MV-4-11 (cell line): ENCODE measurements at regions not wholly inside any gene's neighbourhood (a gene's known extent, or its start where the extent isn't known, plus 50 kb on each side); places are given as distances from the start of the nearest gene placed in this dataset.

ENCODE experiments used
- DNase-seq: peaks from one replicate; lab custom pipeline; 2025; lab: John Stamatoyannopoulos, UW

GRCh38 chr2:16257322-16258028 is 317.1 kb downstream of the MYCN start:
- no peak for DNase-seq

DNA sequence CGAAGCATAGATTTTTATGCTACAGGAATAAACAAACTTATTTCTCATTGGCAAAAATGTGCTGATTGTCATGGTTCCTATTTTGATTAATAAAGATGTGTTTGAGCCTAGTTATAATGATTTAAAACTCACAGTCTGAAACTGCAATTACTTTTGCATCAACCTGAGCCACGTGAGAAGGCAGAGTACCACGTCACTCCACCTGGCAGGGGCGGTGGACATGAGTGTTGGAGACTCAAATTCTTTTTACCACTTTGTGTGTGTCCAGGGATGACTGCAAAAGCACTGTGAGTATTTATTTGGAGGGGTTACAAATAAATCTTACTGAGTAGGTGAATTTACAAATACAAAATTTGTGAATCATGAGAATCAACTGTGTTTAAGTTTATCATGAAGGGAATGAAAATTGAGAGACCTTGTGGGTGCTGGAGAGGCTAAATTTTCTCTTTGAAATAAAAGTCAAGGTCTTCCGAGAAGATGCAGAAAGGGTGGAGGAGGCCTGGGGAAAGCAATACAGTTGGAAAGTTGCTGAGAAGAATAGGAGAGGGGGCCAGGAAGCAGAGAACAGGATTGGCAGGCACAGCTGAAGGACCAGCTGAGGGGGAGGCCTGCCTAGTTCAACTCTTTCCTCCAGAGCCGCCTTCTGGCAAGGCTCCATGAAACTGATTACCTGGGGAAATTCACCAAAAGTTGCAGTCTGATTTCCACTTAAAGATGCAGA is 316.4 kb downstream of the MYCN start:
- DNase-seq = no peak

DNA sequence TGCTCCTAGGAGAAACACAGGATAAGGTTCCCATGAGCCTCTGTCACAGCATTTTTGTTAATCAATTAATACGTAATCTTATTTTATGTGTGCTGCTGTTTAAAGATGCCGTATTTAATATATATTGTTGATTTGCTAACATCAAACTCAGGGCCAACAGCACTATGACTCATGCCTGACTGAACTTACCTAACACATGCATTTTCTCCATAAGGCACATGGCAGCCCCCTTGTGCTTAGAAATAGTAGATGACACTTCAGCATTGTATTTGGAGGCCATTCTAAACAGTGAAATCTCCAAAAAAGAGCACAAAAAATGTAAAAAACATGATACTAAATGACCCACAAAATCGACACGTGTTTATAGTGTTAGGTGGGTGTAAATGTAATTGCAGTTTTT is 314.8 kb downstream of the MYCN start:
- no peak for DNase-seq

DNA sequence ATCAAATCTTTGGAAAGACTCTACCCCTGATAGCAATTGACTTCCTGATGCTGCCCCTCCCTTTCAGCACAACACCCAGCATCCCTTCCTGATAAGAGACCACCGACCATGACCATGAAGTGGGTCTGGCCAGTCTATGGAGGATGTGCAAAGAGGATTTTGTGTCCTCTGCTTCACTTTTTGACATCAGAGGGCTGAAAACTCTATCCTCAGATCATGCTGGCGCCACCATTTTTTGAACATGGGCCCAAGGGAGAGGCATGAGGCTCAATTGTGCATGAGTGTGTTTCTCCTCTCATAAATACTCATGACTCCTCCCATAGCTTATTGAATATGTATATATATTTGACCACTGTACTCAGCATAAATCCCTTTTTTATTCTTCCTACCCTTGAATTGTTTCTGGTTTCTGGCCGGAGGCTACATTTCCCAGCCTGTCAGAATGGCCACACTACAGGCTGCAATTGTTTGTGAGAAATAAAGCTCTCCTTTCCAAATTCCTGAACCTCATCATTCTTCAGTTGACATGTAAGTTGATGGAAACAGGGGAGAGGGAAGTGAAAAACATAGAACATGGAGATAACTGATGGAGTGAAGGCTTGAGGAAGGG is 314.1 kb downstream of the MYCN start:
- no peak for DNase-seq

GRCh38 chr2:16253291-16253690 is 312.9 kb downstream of the MYCN start:
- no peak for DNase-seq

GRCh38 chr2:16252891-16253290 is 312.5 kb downstream of the MYCN start:
- DNase-seq = no peak

GRCh38 chr2:16252251-16252650 is 311.9 kb downstream of the MYCN start:
- DNase-seq = no peak

GRCh38 chr2:16251511-16252225 is 311.3 kb downstream of the MYCN start:
- no peak for DNase-seq

GRCh38 chr2:16250886-16251285 is 310.5 kb downstream of the MYCN start:
- no peak for DNase-seq

DNA sequence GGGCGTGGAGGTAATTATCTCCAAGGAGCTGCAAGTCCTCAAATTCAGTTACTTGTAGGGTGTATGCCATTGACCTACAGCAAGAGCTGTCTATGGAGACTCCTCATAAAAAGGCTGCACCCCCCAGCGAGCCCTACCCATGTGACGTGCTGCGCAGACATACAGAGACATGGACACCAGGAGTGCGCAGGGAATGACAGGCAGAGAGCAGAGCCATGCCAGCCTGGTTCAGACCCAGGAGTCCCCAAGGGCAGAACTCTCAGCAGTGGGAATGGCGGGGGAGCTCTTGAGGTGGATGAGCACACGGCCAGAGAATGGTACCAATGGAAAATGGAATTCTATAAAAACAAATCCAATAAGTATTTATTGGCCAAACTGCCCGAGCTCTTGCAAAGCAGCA is 310.1 kb downstream of the MYCN start:
- no peak for DNase-seq

DNA sequence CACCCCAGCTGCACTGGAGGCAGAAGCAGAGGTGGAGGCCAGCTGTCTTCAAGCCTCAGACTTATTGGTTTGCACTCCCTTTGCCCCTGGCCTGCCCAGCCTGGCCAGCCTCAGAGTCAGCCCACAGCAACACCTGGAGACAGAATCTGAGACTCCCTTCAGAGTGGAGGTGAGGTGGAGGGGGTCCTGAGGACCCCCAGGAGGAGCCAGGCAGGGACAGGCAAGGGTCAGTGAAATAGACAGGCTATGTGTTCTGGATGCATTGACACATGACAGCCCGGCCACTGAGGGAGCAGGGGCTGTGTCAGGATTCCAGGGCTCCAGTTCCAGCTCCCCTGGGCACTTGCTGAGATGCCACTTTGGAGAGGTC is 309.7 kb downstream of the MYCN start:
- DNase-seq = no peak

GRCh38 chr2:16249246-16250055 is 309.1 kb downstream of the MYCN start:
- no peak for DNase-seq

DNA sequence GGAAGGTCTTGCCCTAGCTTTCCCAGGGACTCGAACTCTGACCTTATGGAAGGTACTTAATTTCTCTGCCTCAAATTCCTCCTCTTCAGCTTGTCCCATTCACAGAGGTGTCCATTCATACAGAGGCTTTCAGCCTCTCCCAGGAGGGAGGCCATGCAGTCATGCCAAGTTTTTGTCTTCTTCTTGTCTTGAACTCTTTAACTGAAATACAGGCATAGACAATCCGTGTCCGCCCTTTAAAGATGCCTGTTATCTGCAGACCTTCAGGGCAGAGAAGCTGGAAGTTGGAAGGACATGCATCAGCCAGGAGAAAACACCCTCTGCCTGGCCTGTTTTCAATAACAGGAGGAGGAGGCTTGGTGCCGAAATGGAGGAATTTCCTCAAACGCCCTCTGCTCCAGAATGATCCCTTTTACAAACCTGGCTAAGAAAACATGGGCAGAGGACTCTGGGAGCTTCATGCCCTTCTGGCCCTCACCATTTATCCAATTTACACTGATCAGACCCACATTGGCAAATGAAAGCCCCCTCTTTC is 308.3 kb downstream of the MYCN start:
- no peak for DNase-seq

DNA sequence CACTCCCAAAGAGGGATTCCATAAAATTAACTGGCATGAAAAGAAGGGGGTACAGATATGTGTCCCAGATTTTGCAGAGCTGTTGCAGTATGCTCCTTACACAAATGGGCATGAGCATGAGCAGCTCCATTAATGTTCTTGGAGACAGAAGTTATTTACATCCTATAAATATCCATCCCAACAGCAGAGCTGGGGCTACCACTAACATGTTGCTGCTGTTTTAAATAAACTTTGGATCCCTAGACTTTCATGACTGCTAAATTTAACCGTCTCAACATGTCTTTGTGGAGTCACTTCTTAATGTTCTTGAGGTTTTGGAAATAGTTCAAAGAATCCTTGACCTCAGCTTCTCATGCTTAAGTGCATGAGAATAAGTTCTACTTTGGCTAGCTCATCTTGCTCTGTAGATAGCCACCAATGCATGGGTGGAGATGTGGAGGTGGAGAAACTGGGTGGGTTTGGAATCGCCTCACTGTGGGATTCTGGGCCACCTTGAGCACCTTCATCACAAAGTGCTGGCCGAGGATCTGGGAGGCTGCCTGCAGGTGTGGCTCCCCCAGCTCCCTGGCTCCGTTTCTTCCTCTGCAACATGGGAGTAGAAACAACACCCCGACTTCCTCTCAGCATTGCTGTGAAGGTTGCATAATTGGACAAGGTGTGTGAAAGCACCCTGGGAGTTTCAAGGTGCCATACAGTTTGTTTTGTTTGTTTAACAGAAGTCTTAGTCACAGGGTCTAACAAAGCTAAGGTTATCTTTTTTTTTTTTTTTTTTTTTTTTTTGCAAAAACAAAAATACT is 307.2 kb downstream of the MYCN start:
- DNase-seq = no peak

DNA sequence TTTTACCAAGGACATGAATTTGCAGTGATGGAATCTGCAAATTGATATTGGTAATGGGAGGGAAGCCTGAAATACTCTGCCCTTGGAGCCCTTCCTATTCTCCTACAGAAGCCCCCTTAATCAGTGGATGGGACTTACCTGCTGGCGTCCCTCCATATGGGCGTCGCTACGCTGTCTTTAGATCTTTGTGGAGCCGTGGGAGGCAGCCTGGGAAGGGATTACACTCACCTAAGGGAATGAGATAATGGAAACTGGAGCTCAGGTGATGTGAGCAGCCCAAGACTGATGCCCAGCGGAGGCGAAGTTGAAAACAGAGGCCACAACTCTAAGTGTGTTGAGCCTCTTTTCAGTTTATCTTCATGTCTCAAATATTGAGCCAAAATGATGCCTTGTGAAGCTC is 306.6 kb downstream of the MYCN start:
- DNase-seq = no peak

DNA sequence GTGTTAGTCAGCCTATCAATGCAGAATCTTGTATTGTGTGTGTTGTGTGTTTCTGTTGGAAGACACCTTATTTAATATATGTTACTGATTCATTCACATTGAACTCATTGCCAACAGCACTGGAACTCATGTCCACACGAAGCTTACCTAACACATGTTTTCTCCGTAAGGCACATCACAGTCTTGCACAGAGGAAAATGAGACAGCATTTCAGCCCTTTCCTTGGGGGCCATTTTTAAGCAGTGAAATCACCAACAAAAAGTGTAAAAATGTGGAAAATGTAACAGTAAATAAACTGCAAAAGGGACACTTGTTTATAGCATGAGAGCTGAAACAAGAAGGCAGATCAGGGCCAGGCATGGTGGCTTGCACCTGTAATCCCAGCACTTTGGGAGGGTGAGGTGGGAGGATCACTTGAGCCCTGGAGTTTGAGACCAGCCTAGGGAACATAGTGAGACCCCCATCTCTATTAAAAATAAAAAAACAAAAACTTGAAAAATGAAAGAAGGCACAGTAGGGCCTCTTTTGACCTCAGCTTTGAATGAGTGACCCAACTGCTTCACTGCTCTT is 306.0 kb downstream of the MYCN start:
- no peak for DNase-seq

GRCh38 chr2:16245481-16246054 is 305.2 kb downstream of the MYCN start:
- DNase-seq = no peak

- DNase-seq = no peak
Measured at GRCh38 chr2:16244966-16245320, 304.6 kb downstream of the MYCN start.

- no peak for DNase-seq
Measured at GRCh38 chr2:16244153-16244965, 304.0 kb downstream of the MYCN start.
